SK-N-SH (cell line): ENCODE measurements at regions not wholly inside any gene's neighbourhood (a gene's known extent, or its start where the extent isn't known, plus 50 kb on each side); places are given as distances from the start of the nearest gene placed in this dataset.

ENCODE experiments used
- CTCF ChIA-PET: fragments of 300-600, 350-600 bp; formaldehyde crosslinking; extraction: SDS; loops from one replicate; lab custom pipeline; 2021; lab: Yijun Ruan, JAX
- POLR2A ChIA-PET: fragments of 350-600 bp; sonication (Branson Sonifier 250); formaldehyde crosslinking; extraction: SDS; loops from one replicate; lab custom pipeline; 2020; ENCODE audit warnings: antibody characterized with exemption, inconsistent platforms; lab: Yijun Ruan, JAX
- DNase-seq: peaks from one replicate; pipeline ENCODE4 v3.0.0; 2012
- H2AFZ ChIP-seq: fragments of 200-600 bp; sonication (generic); 2 replicates; pipeline ENCODE4 v1.8.1; 2016; ENCODE audit warnings: antibody characterized with exemption, mild to moderate bottlenecking, low read depth
- H3F3A ChIP-seq: fragments of 200-600 bp; sonication (generic); replicated peaks from 2 replicates; pipeline ENCODE3; 2016; ENCODE audit warnings: antibody characterized with exemption, mild to moderate bottlenecking; ENCODE audit not compliant: insufficient read depth
- H3K27ac ChIP-seq, 2 experiments: fragments of 200-500 bp in 1 of 2; fragments of 200-600 bp in 1 of 2; sonication (Bioruptor generic) in 1 of 2; sonication (generic), shearing (Covaris generic) in 1 of 2; 2 replicates each; pipeline versions ENCODE4 v1.5.1 to v1.6.1; 2014 to 2016; ENCODE audit warnings: low read depth in 2 of 2, inconsistent platforms in 1 of 2, low read length in 1 of 2, mild to moderate bottlenecking in 1 of 2, mixed read lengths in 1 of 2
- H3K27me3 ChIP-seq: fragments of 200-600 bp; sonication (generic), shearing (Covaris generic); 2 replicates; pipeline ENCODE4 v1.6.1; 2016; ENCODE audit warnings: mixed run types; ENCODE audit not compliant: insufficient read depth
- H3K36me3 ChIP-seq, 2 experiments: fragments of 200-500 bp in 1 of 2; fragments of 200-600 bp in 1 of 2; sonication (Bioruptor generic) in 1 of 2; sonication (generic) in 1 of 2; replicated peaks in 1 of 2; 2 replicates each; pipeline versions ENCODE3 to v1.5.1; 2014 to 2016; ENCODE audit warnings: low read length in 1 of 2, mild to moderate bottlenecking in 1 of 2; ENCODE audit not compliant: insufficient read depth in 2 of 2, control insufficient read depth in 1 of 2
- H3K4me1 ChIP-seq, 2 experiments: fragments of 200-500 bp in 1 of 2; fragments of 200-600 bp in 1 of 2; sonication (Bioruptor generic) in 1 of 2; sonication (generic), shearing (Covaris generic) in 1 of 2; 2 replicates each; pipeline versions ENCODE4 v1.5.1 to v1.6.1; 2014 to 2016; ENCODE audit warnings: low read depth in 1 of 2, low read length in 1 of 2, mixed run types in 1 of 2; ENCODE audit not compliant: insufficient read depth in 2 of 2, control insufficient read depth in 1 of 2
- H3K4me2 ChIP-seq: fragments of 200-600 bp; sonication (generic), shearing (Covaris generic); 2 replicates; pipeline ENCODE4 v1.6.1; 2017; ENCODE audit warnings: mixed run types
- H3K4me3 ChIP-seq, 2 experiments: fragments of 200-500 bp in 1 of 2; fragments of 200-600 bp in 1 of 2; sonication (Bioruptor generic) in 1 of 2; sonication (generic), shearing (Covaris generic) in 1 of 2; 2 replicates each; pipeline versions ENCODE4 v1.5.1 to v1.8.1; 2014 to 2016; ENCODE audit warnings: low read depth in 2 of 2, inconsistent platforms in 1 of 2, low read length in 1 of 2, mild to moderate bottlenecking in 1 of 2, mixed read lengths in 1 of 2, moderate library complexity in 1 of 2
- H3K79me2 ChIP-seq: fragments of 200-600 bp; sonication (generic); 2 replicates; pipeline ENCODE4 v1.8.1; 2017; ENCODE audit warnings: mild to moderate bottlenecking; ENCODE audit not compliant: insufficient read depth
- H3K9ac ChIP-seq: fragments of 200-600 bp; sonication (generic); 2 replicates; pipeline ENCODE4 v1.6.1; 2017; ENCODE audit warnings: mixed run types
- H3K9me2 ChIP-seq: fragments of 200-600 bp; sonication (generic); 2 replicates; pipeline ENCODE4 v1.6.1; 2017; ENCODE audit warnings: mixed run types
- H3K9me3 ChIP-seq: fragments of 200-600 bp; sonication (generic); 2 replicates; pipeline ENCODE4 v1.6.1; 2017; ENCODE audit warnings: mixed run types, mild to moderate bottlenecking, moderate library complexity
- H4K20me1 ChIP-seq: fragments of 200-600 bp; sonication (generic); 2 replicates; pipeline ENCODE4 v1.6.1; 2017; ENCODE audit warnings: mild to moderate bottlenecking, mixed run types; ENCODE audit not compliant: insufficient read depth
- CHD2 ChIP-seq: fragments of 150-350 bp; IDR thresholded peaks from 2 replicates; pipeline ENCODE4 v1.6.1; 2018; ENCODE audit warnings: low read length; ENCODE audit not compliant: partially characterized antibody
- CTCF ChIP-seq: fragments of 200-600 bp; sonication (generic); IDR thresholded peaks from 2 replicates; pipeline ENCODE4 v1.6.1; 2017; ENCODE audit warnings: antibody characterized with exemption, mild to moderate bottlenecking, moderate library complexity
- ELF1 ChIP-seq: IDR thresholded peaks from 2 replicates; pipeline ENCODE4 v1.4.0; 2012
- EP300 ChIP-seq, 2 experiments: IDR thresholded peaks; 2 replicates each; pipeline versions ENCODE4 v1.4.0 to v1.6.1; 2012; ENCODE audit warnings: borderline replicate concordance in 1 of 2, low read depth in 1 of 2, low read length in 1 of 2
- EZH2phosphoT487 ChIP-seq: fragments of 200-600 bp; sonication (generic); IDR thresholded peaks from 2 replicates; pipeline ENCODE4 v1.6.1; 2017; ENCODE audit warnings: low read depth, mixed run types, mild to moderate bottlenecking, antibody characterized with exemption, moderate library complexity, borderline replicate concordance
- FOSL2 ChIP-seq: IDR thresholded peaks from 2 replicates; pipeline ENCODE4 v1.4.0; 2012; ENCODE audit warnings: low read depth, mild to moderate bottlenecking, moderate library complexity, borderline replicate concordance
- GABPA ChIP-seq: IDR thresholded peaks from 2 replicates; pipeline ENCODE4 v1.4.0; 2012; ENCODE audit warnings: low read depth, mild to moderate bottlenecking
- IRF3 ChIP-seq: fragments of 150-350 bp; IDR thresholded peaks from 2 replicates; pipeline ENCODE4 v1.6.1; 2016; ENCODE audit warnings: mild to moderate bottlenecking, low read depth, low read length
- MAX ChIP-seq: IDR thresholded peaks from 2 replicates; pipeline ENCODE4 v1.4.0; 2012; ENCODE audit warnings: low read depth
- MEF2A ChIP-seq: IDR thresholded peaks from 2 replicates; pipeline ENCODE4 v1.4.0; 2012; ENCODE audit warnings: low read depth, borderline replicate concordance
- MXI1 ChIP-seq: IDR thresholded peaks from 2 replicates; pipeline ENCODE4 v1.6.1; 2012; ENCODE audit warnings: mild to moderate bottlenecking, low read depth, low read length, improper control_type of control experiment
- NRF1 ChIP-seq: IDR thresholded peaks from 2 replicates; pipeline ENCODE4 v1.6.1; 2012; ENCODE audit warnings: low read depth, mild to moderate bottlenecking, low read length
- POLR2AphosphoS5 ChIP-seq: IDR thresholded peaks from 2 replicates; pipeline ENCODE4 v1.6.1; 2012; ENCODE audit warnings: low read depth, low read length
- RAD21 ChIP-seq: IDR thresholded peaks from 2 replicates; pipeline ENCODE4 v1.6.1; 2012; ENCODE audit warnings: mild to moderate bottlenecking, low read length
- RFX5 ChIP-seq: IDR thresholded peaks from 2 replicates; pipeline ENCODE4 v1.6.1; 2012; ENCODE audit warnings: mild to moderate bottlenecking, improper control_type of control experiment, low read length
- RXRA ChIP-seq: IDR thresholded peaks from 2 replicates; pipeline ENCODE4 v1.4.0; 2012; ENCODE audit warnings: low read depth, mild to moderate bottlenecking, borderline replicate concordance
- SIN3A ChIP-seq: IDR thresholded peaks from 2 replicates; pipeline ENCODE4 v1.6.1; 2012; ENCODE audit warnings: low read depth, mild to moderate bottlenecking, low read length, moderate library complexity, borderline replicate concordance
- SMC3 ChIP-seq: IDR thresholded peaks from 2 replicates; pipeline ENCODE4 v1.6.1; 2012; ENCODE audit warnings: low read depth, low read length, improper control_type of control experiment
- TCF12 ChIP-seq: IDR thresholded peaks from 2 replicates; pipeline ENCODE4 v1.4.0; 2012
- TEAD4 ChIP-seq: IDR thresholded peaks from 2 replicates; pipeline ENCODE4 v1.4.0; 2012; ENCODE audit warnings: mild to moderate bottlenecking, borderline replicate concordance; ENCODE audit not compliant: insufficient read depth
- YY1 ChIP-seq: IDR thresholded peaks from 2 replicates; pipeline ENCODE4 v1.4.0; 2012; ENCODE audit warnings: low read depth, mild to moderate bottlenecking
- ZBTB33 ChIP-seq: IDR thresholded peaks from 2 replicates; pipeline ENCODE4 v1.4.0; 2012; ENCODE audit warnings: low read depth, borderline replicate concordance
- WGBS: methylation state at CpG from one replicate; pipeline ENCODE4 v1.1.6; 2017; ENCODE audit warnings: low lambda C conversion rate; 5-methylcytosine and 5-hydroxymethylcytosine counted together
- TF ChIP-seq, protein P1 (sequence below): IDR thresholded peaks from 2 replicates; pipeline ENCODE4 v1.4.0; 2012; ENCODE audit warnings: low read depth, borderline replicate concordance
- TF ChIP-seq, protein P2 (sequence below): fragments of 150-350 bp; IDR thresholded peaks from 2 replicates; pipeline ENCODE4 v1.6.1; 2017; ENCODE audit warnings: antibody characterized with exemption, low read length, low read depth, borderline replicate concordance

- TF ChIP-seq TEAD4 (no peak), EP300 (IDR thresholded peaks at IDR 0.05; ENCODE audit: borderline replicate concordance in 1 of 2, low read depth in 1 of 2, low read length in 1 of 2) (no peak), CHD2 (no peak), YY1 (no peak), ELF1 (no peak), SIN3A (no peak)
- TF ChIP-seq, protein P1, sequence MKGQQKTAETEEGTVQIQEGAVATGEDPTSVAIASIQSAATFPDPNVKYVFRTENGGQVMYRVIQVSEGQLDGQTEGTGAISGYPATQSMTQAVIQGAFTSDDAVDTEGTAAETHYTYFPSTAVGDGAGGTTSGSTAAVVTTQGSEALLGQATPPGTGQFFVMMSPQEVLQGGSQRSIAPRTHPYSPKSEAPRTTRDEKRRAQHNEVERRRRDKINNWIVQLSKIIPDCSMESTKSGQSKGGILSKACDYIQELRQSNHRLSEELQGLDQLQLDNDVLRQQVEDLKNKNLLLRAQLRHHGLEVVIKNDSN = no peak
- TF ChIP-seq, all 33 proteins: peak for 0
These were observed 59.0 kb upstream of the FAM181A start (continued) for GRCh38 chr14:93868165-93868564.

DNA sequence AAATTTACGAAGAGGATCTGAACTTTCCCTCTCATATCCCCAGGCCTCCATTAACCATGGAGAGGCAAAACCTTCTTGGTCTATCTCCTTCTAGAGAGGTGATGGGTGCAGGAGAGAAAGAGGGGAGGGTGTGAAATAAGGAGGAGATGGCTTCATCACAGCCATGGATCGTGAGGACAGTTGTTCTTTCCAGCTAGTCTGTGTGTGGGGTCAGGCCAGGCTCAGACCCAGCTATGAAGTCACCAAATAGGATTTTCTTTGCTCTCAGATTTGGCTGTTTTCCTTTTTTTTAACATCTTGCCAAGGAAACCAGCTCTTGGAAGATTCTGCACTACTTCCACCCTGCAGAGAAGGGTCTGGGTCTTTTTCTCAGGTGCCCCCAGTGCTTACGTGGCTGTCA lies 64.9 kb upstream of the FAM181A start:
- Histone ChIP-seq H3K9me2 (no peaks in the 10 kb centered on the region), H3K9me3 (no peaks in the 10 kb centered on the region), H3K36me3 (no peaks in the 10 kb centered on the region), H3K27me3 (no peaks in the 10 kb centered on the region), H3K79me2 (no peaks in the 10 kb centered on the region), H3K9ac (no peak overlapping the region), H3K4me3 (no peak overlapping the region), H4K20me1 (no peaks in the 10 kb centered on the region), H3F3A (no peaks in the 10 kb centered on the region), H3K4me2 (no peak overlapping the region), H2AFZ (no peak overlapping the region), H3K4me1 (peaks cover 0 to 3% of the 10 kb centered on the region in 2 experiments; a peak in 1 of 4 replicates), H3K27ac (no peak overlapping the region)
- TF ChIP-seq GABPA (no peak), ZBTB33 (no peak), POLR2AphosphoS5 (no peak), CTCF (no peak), SMC3 (no peak), FOSL2 (no peak), RXRA (no peak), MAX (no peak), MEF2A (no peak), EZH2phosphoT487 (no peak), YY1 (no peak), CHD2 (no peak), RAD21 (no peak), TCF12 (no peak), RFX5 (no peak), IRF3 (no peak), NRF1 (no peak), MXI1 (no peak)
- TF ChIP-seq, protein P2, sequence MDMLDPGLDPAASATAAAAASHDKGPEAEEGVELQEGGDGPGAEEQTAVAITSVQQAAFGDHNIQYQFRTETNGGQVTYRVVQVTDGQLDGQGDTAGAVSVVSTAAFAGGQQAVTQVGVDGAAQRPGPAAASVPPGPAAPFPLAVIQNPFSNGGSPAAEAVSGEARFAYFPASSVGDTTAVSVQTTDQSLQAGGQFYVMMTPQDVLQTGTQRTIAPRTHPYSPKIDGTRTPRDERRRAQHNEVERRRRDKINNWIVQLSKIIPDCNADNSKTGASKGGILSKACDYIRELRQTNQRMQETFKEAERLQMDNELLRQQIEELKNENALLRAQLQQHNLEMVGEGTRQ = no peak
- no peak for DNase-seq
- ChIA-PET POLR2A (no interaction called here), CTCF (interaction anchor here (1.0 to 1.5 kb wide), 2 partner anchors 31 to 218 kb away, joined by 3 to 4 read pairs; no protein-coding TSS in a partner anchor)
- 33% methylated on average over 3 of the region's 3 CpGs for WGBS
